K562 (cell line): ENCODE measurements at regions not wholly inside any gene's neighbourhood (a gene's known extent, or its start where the extent isn't known, plus 50 kb on each side); places are given as distances from the start of the nearest gene placed in this dataset.

Experiments
- ATAC-seq: fragments of 200-7000 bp; cut with Tn5 transposase; 3 replicates; pipeline ENCODE4 v1.9.1; 2020; ENCODE audit warnings: moderate library complexity
- BruUV-seq: library from RNA; stranded (reverse); fragments of 400-500 nt; replicated peaks from 2 replicates; lab custom pipeline; 2021; lab: Mats Ljungman, UMichigan
- CTCF ChIA-PET: fragments of 300-600 bp; formaldehyde crosslinking; extraction: SDS; loops from one replicate; lab custom pipeline; 2021; ENCODE audit warnings: low intra/inter-chr PET ratio; lab: Yijun Ruan, JAX
- POLR2A ChIA-PET: fragments of 300-600, 350-650 bp; sonication (Branson Sonifier 250); formaldehyde crosslinking; extraction: SDS; loops from one replicate; lab custom pipeline; 2021; ENCODE audit warnings: antibody characterized with exemption, inconsistent platforms; lab: Yijun Ruan, JAX
- DNase-seq, 4 experiments: peaks; one replicate each; pipeline versions ENCODE4 v3.0.0 to v3.0.0-alpha.2; 2011 to 2018; ENCODE audit warnings: low spot score in 3 of 4, mixed read lengths in 3 of 4; ENCODE audit errors: extremely low read depth in 1 of 4
- FAIRE-seq: peaks from 2 replicates; lab custom pipeline; 2011; peaks lifted over from hg19 to GRCh38; lab: Jason Lieb, UNC
- H2AFZ ChIP-seq: 2 replicates; pipeline ENCODE4 v1.6.0; 2011; ENCODE audit warnings: low read depth, low read length, control low read depth, inconsistent platforms
- H3K27ac ChIP-seq: fragments of 200-600 bp; 3 replicates; pipeline ENCODE4 v1.8.0; 2011; ENCODE audit warnings: low read depth, mild to moderate bottlenecking, control low read depth, inconsistent platforms, low read length, moderate library complexity, mixed read lengths; ENCODE audit errors: extremely low read depth
- H3K27me3 ChIP-seq, 2 experiments: fragments of 300-600 bp in 1 of 2; 2 replicates in 1 of 2; 3 replicates in 1 of 2; pipeline versions ENCODE4 v1.6.0 to v1.8.0; 2011; ENCODE audit warnings: inconsistent platforms in 2 of 2, low read length in 2 of 2, mild to moderate bottlenecking in 1 of 2, mixed read lengths in 1 of 2, moderate library complexity in 1 of 2; ENCODE audit not compliant: control insufficient read depth in 2 of 2, insufficient read depth in 2 of 2
- H3K36me3 ChIP-seq: fragments of 300-600 bp; 3 replicates; pipeline ENCODE4 v1.8.0; 2011; ENCODE audit warnings: mild to moderate bottlenecking, low read length, inconsistent platforms; ENCODE audit not compliant: control insufficient read depth, insufficient read depth
- H3K4me1 ChIP-seq, 2 experiments: fragments of 200-600 bp in 1 of 2; replicated peaks in 1 of 2; 2 replicates in 1 of 2; 3 replicates in 1 of 2; pipeline versions ENCODE4 v1.5.1 to v1.8.0; 2011; ENCODE audit warnings: inconsistent platforms in 2 of 2, low read length in 2 of 2, mild to moderate bottlenecking in 1 of 2, mixed read lengths in 1 of 2, moderate library complexity in 1 of 2; ENCODE audit not compliant: control insufficient read depth in 2 of 2, insufficient read depth in 2 of 2
- H3K4me2 ChIP-seq: 2 replicates; pipeline ENCODE4 v1.6.1; 2011; ENCODE audit warnings: low read length, control low read depth, inconsistent platforms, mixed read lengths; ENCODE audit not compliant: insufficient read depth
- H3K4me3 ChIP-seq: fragments of 200-600 bp; sonication (generic), shearing (Covaris generic); 2 replicates; pipeline ENCODE4 v1.5.1; 2016; ENCODE audit warnings: control low read depth, inconsistent platforms
- H3K79me2 ChIP-seq: fragments of 200-600 bp; 3 replicates; pipeline ENCODE4 v1.8.0; 2011; ENCODE audit warnings: low read length, inconsistent platforms; ENCODE audit not compliant: control insufficient read depth, insufficient read depth
- H3K9ac ChIP-seq, 2 experiments: 2 replicates each; pipeline versions ENCODE4 v1.6.0 to v1.6.1; 2011; ENCODE audit warnings: low read depth in 2 of 2, low read length in 2 of 2, control low read depth in 1 of 2, inconsistent platforms in 1 of 2, mild to moderate bottlenecking in 1 of 2, mixed read lengths in 1 of 2; ENCODE audit not compliant: insufficient read depth in 1 of 2
- H3K9me1 ChIP-seq: one replicate; pipeline ENCODE4 v1.6.0; 2011; ENCODE audit warnings: inconsistent platforms, mild to moderate bottlenecking, low read length, moderate library complexity; ENCODE audit not compliant: control insufficient read depth, insufficient read depth
- H3K9me3 ChIP-seq: replicated peaks from 2 replicates; pipeline ENCODE4 v1.5.1; 2011; ENCODE audit warnings: low read depth, low read length, inconsistent platforms; ENCODE audit not compliant: control insufficient read depth, insufficient read depth
- H4K20me1 ChIP-seq: replicated peaks from 2 replicates; pipeline ENCODE4 v1.6.1; 2011; ENCODE audit warnings: low read length, inconsistent platforms, mixed read lengths; ENCODE audit not compliant: control insufficient read depth, insufficient read depth
- CBFA2T3 ChIP-seq: fragments of 450-650 bp; IDR thresholded peaks from 2 replicates; pipeline ENCODE4 v1.6.1; 2017
- DDX20 ChIP-seq: fragments of 450-650 bp; IDR thresholded peaks from 2 replicates; pipeline ENCODE4 v1.6.1; 2016; ENCODE audit warnings: missing genetic modification characterization, low read depth, mild to moderate bottlenecking, missing compliant biosample characterization, moderate library complexity
- EP300 ChIP-seq: IDR thresholded peaks from 2 replicates; pipeline ENCODE4 v1.6.1; 2012; ENCODE audit warnings: low read length, improper control_type of control experiment
- EWSR1 ChIP-seq: fragments of 450-650 bp; IDR thresholded peaks from 2 replicates; pipeline ENCODE4 v1.6.1; 2018; ENCODE audit warnings: borderline replicate concordance, mild to moderate bottlenecking, low read depth, moderate library complexity; ENCODE audit not compliant: partially characterized antibody
- JUN ChIP-seq, 2 experiments: sonication (generic) in 1 of 2; formaldehyde crosslinking in 1 of 2; IDR thresholded peaks; 2 replicates each; pipeline versions ENCODE4 v1.6.1 to v1.8.0; 2012 to 2022; ENCODE audit warnings: borderline replicate concordance in 2 of 2, mild to moderate bottlenecking in 2 of 2, improper control_type of control experiment in 1 of 2, low read depth in 1 of 2, low read length in 1 of 2, missing genetic modification reagents in 1 of 2
- MEF2D ChIP-seq: conservative IDR thresholded peaks from 2 replicates; pipeline ENCODE4 v1.6.1; 2016; ENCODE audit warnings: low read depth, missing genetic modification characterization, missing compliant biosample characterization
- PPARD ChIP-seq: fragments of 250-450 bp; sonication (Bioruptor Pico); IDR thresholded peaks from 2 replicates; pipeline ENCODE4 v1.8.0; 2022; ENCODE audit warnings: inconsistent platforms, mild to moderate bottlenecking, moderate library complexity
- RCOR1 ChIP-seq, 2 experiments: IDR thresholded peaks; 2 replicates each; pipeline ENCODE4 v1.6.1; 2012; ENCODE audit warnings: low read depth in 2 of 2, low read length in 2 of 2, borderline replicate concordance in 1 of 2, improper control_type of control experiment in 1 of 2
- SMAD4 ChIP-seq: fragments of 250-450 bp; sonication (Bioruptor Pico); conservative IDR thresholded peaks from 2 replicates; pipeline ENCODE4 v1.8.0; 2021; ENCODE audit warnings: inconsistent platforms, mild to moderate bottlenecking, moderate library complexity
- WHSC1 ChIP-seq: IDR thresholded peaks from one replicate; pipeline ENCODE4 v1.6.1; 2012; ENCODE audit warnings: low read length, control low read depth, inconsistent platforms
- ZC3H8 ChIP-seq: fragments of 450-650 bp; IDR thresholded peaks from 2 replicates; pipeline ENCODE4 v1.6.1; 2017
- ZNF253 ChIP-seq: fragments of 250-450 bp; sonication (Bioruptor Pico); conservative IDR thresholded peaks from 2 replicates; pipeline ENCODE4 v1.6.1; 2021; ENCODE audit warnings: mild to moderate bottlenecking
- ZNF444 ChIP-seq: fragments of 250-450 bp; sonication (Bioruptor Pico); IDR thresholded peaks from 2 replicates; pipeline ENCODE4 v1.4.0; 2020; ENCODE audit warnings: mild to moderate bottlenecking, moderate library complexity
- WGBS: fragments of 100-300 bp; shearing (Covaris generic); methylation state at CpG from one replicate; pipeline ENCODE4 v1.1.6; 2016; ENCODE audit warnings: low coverage, mixed read lengths; ENCODE audit not compliant: insufficient coverage; ENCODE audit errors: missing lambda C conversion rate; 5-methylcytosine and 5-hydroxymethylcytosine counted together
- in situ Hi-C: fragments of 300-500 bp; cut with MboI; formaldehyde crosslinking; loops from 4 replicates; pipeline ENCODE4 v1.15.0; 2018; ENCODE audit warnings: inconsistent platforms, mixed read lengths
- intact Hi-C: fragments of 100-400 bp; cut with micrococcal nuclease; formaldehyde crosslinking; loops from 2 replicates; pipeline ENCODE4 v1.14.2; 2022
- TF ChIP-seq, protein P1 (sequence below): IDR thresholded peaks from 2 replicates; pipeline ENCODE4 v1.6.1; 2011; ENCODE audit warnings: borderline replicate concordance, low read depth, mild to moderate bottlenecking, moderate library complexity, low read length; ENCODE audit not compliant: insufficient read depth, poor library complexity, severe bottlenecking
- TF ChIP-seq, protein P2 (sequence below): fragments of 250-450 bp; sonication (Bioruptor Pico); IDR thresholded peaks from 2 replicates; pipeline ENCODE4 v1.8.0; 2022; ENCODE audit warnings: moderate library complexity, mild to moderate bottlenecking, inconsistent platforms

DNA sequence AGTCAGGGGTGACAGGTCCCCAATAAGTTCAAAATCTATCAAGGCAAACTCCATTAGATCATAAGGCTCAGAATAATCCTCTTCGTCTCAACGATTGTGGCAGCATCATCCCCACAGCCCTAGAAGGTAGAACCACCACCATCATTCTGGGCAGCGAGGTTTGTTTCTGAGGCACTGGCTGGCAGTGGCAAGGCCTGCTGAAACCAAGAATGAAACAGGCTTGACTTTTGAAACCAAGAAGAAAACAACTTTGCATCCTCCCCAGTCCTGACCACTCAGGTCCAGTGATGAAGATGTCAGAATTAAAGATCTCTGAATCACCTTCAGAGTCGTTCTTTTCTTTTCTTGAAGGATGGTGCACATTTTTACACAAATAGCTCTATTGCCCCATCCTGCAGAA lies 152.6 kb upstream of the SYT1 start (continued):
- TF ChIP-seq, protein P1, sequence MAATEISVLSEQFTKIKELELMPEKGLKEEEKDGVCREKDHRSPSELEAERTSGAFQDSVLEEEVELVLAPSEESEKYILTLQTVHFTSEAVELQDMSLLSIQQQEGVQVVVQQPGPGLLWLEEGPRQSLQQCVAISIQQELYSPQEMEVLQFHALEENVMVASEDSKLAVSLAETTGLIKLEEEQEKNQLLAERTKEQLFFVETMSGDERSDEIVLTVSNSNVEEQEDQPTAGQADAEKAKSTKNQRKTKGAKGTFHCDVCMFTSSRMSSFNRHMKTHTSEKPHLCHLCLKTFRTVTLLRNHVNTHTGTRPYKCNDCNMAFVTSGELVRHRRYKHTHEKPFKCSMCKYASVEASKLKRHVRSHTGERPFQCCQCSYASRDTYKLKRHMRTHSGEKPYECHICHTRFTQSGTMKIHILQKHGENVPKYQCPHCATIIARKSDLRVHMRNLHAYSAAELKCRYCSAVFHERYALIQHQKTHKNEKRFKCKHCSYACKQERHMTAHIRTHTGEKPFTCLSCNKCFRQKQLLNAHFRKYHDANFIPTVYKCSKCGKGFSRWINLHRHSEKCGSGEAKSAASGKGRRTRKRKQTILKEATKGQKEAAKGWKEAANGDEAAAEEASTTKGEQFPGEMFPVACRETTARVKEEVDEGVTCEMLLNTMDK: no peak
- TF ChIP-seq ZNF444: no peak

DNA sequence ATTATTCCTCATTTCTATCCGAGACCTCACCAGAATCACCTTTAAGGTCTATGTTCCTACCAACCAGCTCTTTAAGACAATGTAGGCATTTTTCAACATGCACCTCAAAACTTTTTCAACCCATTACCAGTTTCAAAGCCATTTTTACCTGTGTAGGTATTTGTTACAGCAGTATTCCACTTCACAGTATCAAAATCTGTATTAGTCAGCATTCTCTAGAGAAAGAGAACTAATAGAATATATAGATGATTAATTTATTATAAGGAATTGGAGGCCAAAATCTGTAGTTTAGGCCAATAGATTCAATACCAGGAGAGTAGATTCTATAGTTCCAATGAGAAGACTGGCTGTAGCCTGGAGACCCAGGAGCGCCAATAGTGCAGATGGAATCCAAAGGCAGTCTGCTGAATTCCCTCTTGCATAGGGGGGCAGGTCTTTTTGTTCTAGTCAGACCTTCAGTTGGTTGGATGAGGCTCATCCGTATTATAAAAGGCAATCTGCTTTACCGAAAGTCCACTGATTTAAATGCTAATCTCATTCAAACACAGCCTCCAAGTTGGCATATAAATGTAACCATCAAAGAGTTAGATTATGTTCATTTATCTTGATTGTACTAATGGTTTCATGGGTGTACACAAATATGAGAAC lies 151.6 kb upstream of the SYT1 start:
- no peak for DNase-seq
- Histone ChIP-seq H3K9ac (no peak overlapping the region), H3K79me2 (no peaks in the 10 kb centered on the region), H3K4me3 (no peak overlapping the region)
- TF ChIP-seq PPARD (no peak), WHSC1 (no peak), CBFA2T3 (no peak), MEF2D (tag) (no peak), SMAD4 (CRISPR knock-in tag) (no peak), ZC3H8 (no peak), ZNF253 (CRISPR knock-in tag) (no peak), DDX20 (tag) (no peak), EP300 (no peak), JUN (IDR thresholded peaks at IDR 0.05; ENCODE audit: borderline replicate concordance, low read depth, low read length) (no peak), JUN (CRISPR knock-in tag; IDR thresholded peaks at IDR 0.05; ENCODE audit: borderline replicate concordance) (no peak), EWSR1 (no peak), RCOR1 (IDR thresholded peaks at IDR 0.05; ENCODE audit: borderline replicate concordance in 1 of 2, low read depth in 2 of 2, low read length in 2 of 2) (no peak)
- TF ChIP-seq, protein P2, sequence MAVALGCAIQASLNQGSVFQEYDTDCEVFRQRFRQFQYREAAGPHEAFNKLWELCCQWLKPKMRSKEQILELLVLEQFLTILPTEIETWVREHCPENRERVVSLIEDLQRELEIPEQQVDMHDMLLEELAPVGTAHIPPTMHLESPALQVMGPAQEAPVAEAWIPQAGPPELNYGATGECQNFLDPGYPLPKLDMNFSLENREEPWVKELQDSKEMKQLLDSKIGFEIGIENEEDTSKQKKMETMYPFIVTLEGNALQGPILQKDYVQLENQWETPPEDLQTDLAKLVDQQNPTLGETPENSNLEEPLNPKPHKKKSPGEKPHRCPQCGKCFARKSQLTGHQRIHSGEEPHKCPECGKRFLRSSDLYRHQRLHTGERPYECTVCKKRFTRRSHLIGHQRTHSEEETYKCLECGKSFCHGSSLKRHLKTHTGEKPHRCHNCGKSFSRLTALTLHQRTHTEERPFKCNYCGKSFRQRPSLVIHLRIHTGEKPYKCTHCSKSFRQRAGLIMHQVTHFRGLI (CRISPR knock-in tag): no peak
- TF ChIP-seq, all 486 proteins: peak for 0
- Histone ChIP-seq H3K9me3 (no peaks in the 10 kb centered on the region), H3K9me1 (no peaks in the 10 kb centered on the region), H3K4me2 (no peak overlapping the region), H3K27me3 (no peaks in the 10 kb centered on the region), H3K27ac (no peak overlapping the region), H3K4me1 (no peaks in the 10 kb centered on the region), H2AFZ (no peak overlapping the region), H3K36me3 (no peaks in the 10 kb centered on the region), H4K20me1 (no peaks in the 10 kb centered on the region)
- POLR2A ChIA-PET: no interaction called here
- ATAC-seq: no peak
- FAIRE-seq: no peak
- CTCF ChIA-PET: no interaction called here
- WGBS: 0% methylated on average over 4 of the region's 4 CpGs
- no TSS peak for BruUV-seq
- in situ Hi-C loops (no loop called here), intact Hi-C loops (no loop called here)
